ENCODE measurements at regions not wholly inside any gene's neighbourhood (a gene's known extent, or its start where the extent isn't known, plus 50 kb on each side); places are given as distances from the start of the nearest gene placed in this dataset.
"Not testable (repeated sequence)": the region's sequence is repeated elsewhere in the genome, so short reads cannot be mapped to it uniquely, and the experiment has no call there.

DNA sequence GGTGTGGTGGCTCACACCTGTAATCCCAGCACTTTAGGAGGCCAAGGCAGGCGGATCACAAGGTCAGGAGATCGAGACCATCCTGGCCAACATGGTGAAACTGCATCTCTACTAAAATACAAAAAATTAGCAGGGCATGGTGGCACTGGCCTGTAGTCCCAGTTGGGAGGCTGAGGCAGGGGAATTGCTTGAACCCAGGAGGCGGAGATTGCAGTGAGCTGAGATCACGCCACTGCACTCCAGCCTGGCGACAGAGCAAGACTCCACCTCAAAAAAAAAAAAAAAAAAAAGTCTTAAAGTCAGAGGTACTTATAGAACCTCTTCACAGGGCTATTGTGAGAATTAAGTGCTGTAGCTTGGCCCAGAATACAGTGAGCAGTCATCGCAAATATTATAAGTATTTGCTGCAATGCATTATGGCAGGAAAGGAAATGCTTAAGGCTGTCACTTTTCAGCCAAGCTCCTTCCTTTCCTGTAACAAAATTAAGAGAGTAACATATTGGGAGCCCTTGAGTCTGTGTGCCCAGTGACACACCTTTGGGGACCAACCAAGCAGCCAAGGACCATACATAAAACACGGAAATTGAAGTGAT lies 110.9 kb upstream of the HAND1 start:
- TF ChIP-seq, protein P1, sequence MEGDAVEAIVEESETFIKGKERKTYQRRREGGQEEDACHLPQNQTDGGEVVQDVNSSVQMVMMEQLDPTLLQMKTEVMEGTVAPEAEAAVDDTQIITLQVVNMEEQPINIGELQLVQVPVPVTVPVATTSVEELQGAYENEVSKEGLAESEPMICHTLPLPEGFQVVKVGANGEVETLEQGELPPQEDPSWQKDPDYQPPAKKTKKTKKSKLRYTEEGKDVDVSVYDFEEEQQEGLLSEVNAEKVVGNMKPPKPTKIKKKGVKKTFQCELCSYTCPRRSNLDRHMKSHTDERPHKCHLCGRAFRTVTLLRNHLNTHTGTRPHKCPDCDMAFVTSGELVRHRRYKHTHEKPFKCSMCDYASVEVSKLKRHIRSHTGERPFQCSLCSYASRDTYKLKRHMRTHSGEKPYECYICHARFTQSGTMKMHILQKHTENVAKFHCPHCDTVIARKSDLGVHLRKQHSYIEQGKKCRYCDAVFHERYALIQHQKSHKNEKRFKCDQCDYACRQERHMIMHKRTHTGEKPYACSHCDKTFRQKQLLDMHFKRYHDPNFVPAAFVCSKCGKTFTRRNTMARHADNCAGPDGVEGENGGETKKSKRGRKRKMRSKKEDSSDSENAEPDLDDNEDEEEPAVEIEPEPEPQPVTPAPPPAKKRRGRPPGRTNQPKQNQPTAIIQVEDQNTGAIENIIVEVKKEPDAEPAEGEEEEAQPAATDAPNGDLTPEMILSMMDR (IDR thresholded peaks at IDR 0.05), result not testable (repeated sequence)
- TF ChIP-seq POLR2AphosphoS5 (IDR thresholded peaks at IDR 0.05; ENCODE audit: insufficient read depth in 1 of 2, low read depth in 1 of 2); POLR2A (IDR thresholded peaks at IDR 0.05): not testable (repeated sequence)

All from vagina (tissue), 2 donors.